ENCODE measurements at regions not wholly inside any gene's neighbourhood (a gene's known extent, or its start where the extent isn't known, plus 50 kb on each side); places are given as distances from the start of the nearest gene placed in this dataset.
"Not testable (repeated sequence)": the region's sequence is repeated elsewhere in the genome, so short reads cannot be mapped to it uniquely, and the experiment has no call there.

DNA sequence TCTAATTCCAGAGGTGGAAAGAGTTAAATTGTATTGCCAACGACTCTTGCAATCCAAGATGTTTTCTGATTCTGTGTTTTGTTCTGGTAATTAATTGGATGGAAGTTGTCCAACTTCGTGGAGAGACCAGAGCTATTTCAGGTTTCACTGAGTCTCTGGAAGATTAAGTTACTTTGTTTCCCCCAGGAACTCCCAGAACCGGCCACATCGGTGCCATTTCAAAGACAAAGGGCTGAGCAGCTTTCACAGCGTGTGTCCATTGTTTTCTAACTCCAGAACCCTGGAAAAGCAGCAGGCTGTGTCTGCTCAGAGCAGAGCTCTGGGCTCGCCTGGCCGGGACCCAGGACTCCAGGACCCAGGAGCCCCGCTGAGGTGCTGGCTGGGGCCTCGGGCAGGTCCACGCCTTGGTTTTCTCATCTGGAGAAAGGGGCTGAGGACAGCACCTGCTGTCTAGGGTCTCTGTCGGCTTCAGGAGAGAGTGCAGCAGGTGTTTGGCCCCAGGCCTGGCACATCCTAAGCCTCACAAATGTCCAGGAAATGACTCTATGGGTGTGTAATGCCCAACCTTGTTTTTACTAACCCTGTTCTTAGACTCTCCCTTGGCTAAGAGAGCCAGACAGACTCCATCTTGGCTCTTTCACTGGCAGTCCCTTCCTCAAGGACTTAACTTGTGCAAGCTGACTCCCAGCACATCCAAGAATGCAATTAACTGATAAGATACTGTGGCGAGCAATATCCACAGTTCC, 86.0 kb upstream of the SFSWAP start:
- DNase-seq = not testable (repeated sequence)

DNA sequence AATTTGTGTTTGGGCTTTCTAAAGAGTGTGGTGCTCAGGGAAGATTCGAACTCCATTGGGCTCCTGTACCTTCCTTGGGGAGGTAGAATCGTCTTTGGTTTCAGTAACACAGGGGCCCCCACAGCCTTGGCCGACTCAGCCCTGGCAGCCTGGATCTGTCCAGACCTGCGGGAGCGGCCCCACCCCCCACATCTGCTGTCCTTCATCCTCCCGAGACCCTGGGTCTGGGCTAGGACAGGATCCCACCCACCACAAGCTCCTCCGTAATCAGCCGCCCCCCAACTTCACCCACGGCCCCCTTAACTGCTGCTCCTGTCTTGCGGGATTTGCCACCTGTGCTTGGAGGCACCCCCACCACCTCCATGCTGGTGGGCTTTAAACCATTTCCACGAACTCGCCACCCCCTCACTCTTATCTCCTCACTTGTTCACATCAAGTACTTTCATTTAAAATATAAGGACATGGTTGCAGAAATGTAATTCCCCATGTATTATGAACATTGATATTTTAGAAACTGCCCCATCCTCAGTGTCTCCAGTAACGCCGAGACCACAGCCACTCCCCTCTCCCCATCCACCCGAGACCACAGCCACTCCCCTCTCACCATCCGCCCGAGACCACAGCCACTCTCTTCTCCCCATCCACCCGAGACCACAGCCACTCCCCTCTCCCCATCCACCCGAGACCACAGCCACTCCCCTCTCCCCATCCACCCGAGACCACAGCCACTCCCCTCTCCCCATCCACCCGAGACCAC, 84.7 kb upstream of the SFSWAP start:
- DNase-seq = not testable (repeated sequence)

- not testable (repeated sequence) for DNase-seq
Measured at GRCh38 chr12:131627151-131628022, 83.5 kb upstream of the SFSWAP start.

GRCh38 chr12:131628023-131628740, 82.7 kb upstream of the SFSWAP start:
- DNase-seq = no peak

- no peak for DNase-seq
Measured at GRCh38 chr12:131628766-131629448, 82.0 kb upstream of the SFSWAP start.

DNA sequence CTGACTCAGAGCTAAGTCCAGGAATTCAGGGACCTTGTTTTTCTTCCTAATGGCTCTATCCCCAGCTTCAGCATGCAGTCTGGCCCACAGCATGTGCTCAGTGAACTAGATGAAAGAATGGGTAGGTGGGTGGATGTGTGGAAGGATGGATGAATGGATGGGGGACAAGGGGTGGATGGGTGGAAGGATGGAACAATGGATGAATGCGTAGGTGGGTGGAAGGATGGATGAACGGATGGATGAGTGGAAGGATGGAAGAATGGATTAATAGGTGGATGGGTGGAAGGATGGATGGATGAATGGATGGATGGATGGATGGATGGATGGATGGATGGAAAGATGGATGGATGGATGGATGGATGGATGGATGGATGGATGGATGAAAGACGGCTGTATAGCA, 79.7 kb upstream of the SFSWAP start:
- no peak for DNase-seq

- not testable (repeated sequence) for DNase-seq
Measured at GRCh38 chr12:131631889-131632651, 78.8 kb upstream of the SFSWAP start.

GRCh38 chr12:131632652-131633023, 78.3 kb upstream of the SFSWAP start:
- DNase-seq = not testable (repeated sequence)

GRCh38 chr12:131633610-131634009, 77.3 kb upstream of the SFSWAP start:
- not testable (repeated sequence) for DNase-seq

DNA sequence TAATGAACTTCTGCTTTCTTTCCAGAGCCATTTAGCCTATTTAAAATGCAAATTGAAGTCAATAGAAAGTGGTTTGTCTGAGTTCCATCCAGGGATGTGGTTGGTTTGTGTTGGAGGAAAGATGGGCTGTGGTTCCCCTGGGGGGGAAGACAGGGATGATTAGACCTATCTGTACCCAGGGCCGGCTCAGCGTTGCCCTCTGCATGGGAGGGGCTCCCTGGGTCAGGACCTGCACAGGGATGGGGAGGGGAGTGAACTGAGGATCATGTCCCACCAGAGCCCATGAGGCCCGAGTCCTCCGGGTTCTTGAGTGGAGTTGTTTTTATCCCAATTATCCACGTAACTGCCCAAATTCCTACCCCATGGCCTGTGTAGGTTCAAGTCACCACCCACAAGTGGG, 76.9 kb upstream of the SFSWAP start:
- no peak for DNase-seq

GRCh38 chr12:131635012-131635411, 75.9 kb upstream of the SFSWAP start:
- not testable (repeated sequence) for DNase-seq

DNA sequence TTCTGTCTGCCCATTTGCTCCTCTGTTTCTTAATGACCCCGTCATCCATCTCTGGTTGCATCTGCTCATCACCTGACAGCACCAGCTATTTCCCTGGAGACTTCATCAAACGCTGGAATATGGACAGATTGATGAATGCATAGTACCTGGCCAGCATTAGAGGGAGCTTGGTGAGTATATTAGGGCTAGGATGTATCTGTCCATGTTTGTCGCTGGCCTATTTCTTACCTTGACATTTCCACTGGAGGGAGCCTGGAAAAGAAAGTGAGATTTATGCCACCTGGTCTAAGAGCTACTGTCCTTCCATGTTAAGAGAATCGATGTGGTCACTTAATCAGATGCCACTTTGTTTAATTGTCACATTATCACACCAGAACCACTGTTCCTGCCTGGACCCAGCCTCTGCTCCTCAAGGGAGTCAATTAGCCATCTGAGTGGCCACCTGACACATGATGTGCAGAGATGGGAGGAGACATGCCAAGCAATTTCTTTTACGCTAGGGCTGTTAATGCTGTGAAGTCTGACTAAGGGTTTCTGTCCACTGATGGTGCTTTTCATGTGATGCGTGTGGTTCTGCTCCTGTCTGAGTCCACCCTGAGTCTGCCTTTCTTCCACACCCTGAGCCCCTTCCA, 75.3 kb upstream of the SFSWAP start:
- DNase-seq = no peak

GRCh38 chr12:131636266-131636665, 74.6 kb upstream of the SFSWAP start:
- DNase-seq = no peak

GRCh38 chr12:131636940-131637750, 73.7 kb upstream of the SFSWAP start:
- no peak for DNase-seq

- no peak for DNase-seq
Measured at GRCh38 chr12:131637986-131638385, 72.9 kb upstream of the SFSWAP start.

- no peak for DNase-seq
Measured at GRCh38 chr12:131639270-131639940, 71.5 kb upstream of the SFSWAP start.

DNA sequence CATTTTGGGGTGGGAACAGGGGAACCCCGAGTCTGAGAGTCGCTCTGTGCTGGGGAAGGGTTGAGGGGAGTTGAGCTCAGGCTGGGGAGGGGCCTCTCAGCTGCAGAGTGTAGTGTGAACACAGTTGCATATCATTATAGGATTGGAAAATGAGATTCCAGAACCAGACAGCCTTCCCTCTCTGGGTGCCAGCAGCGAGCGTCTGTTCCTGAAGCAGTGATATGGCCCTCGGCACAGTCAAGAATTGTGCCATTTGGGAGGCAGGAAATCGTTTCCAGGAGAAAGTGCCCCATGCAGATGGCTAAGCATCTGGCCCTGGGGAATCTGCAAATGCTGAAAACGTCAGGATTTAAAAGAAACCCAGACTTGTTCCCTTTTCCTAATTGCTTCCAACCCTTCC, 70.4 kb upstream of the SFSWAP start:
- DNase-seq = no peak

GRCh38 chr12:131641315-131641714, 69.6 kb upstream of the SFSWAP start:
- DNase-seq = no peak

DNA sequence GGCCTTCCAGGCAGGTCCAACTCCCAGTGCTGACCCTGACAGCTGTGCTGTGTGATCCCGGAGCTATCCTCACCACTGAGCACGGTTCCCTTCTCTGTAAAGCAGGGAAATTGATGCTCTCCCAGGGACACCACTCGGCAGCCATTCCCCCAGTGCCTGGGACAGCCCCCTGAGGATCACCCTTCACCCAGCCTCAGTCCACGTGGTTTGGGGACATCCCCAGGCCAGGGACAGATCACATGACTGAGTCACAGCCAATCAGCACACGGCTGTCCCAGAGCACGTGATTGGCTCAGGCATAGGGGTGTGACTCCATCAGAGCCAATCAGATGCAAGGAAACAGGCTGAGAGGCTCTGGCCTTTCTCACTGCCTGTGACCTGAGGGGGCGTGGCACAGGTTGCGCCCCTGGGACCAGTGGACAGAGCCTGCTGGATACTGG, 68.8 kb upstream of the SFSWAP start:
- DNase-seq = no peak
